H9 (cell line): ENCODE measurements at regions not wholly inside any gene's neighbourhood (a gene's known extent, or its start where the extent isn't known, plus 50 kb on each side); places are given as distances from the start of the nearest gene placed in this dataset.

Source experiments
- DNase-seq: peaks from one replicate; pipeline ENCODE4 v3.0.0-alpha.2; 2017
- H2AFZ ChIP-seq: one replicate; pipeline ENCODE4 v1.6.1; 2013; ENCODE audit warnings: mild to moderate bottlenecking, low read length, control low read depth, moderate library complexity
- H2AK5ac ChIP-seq: 2 replicates; pipeline ENCODE4 v1.6.1; 2013; ENCODE audit warnings: low read length, control low read depth, mixed read lengths; ENCODE audit not compliant: insufficient read length
- H2BK120ac ChIP-seq: one replicate; pipeline ENCODE4 v1.6.1; 2013; ENCODE audit warnings: low read depth, mild to moderate bottlenecking, low read length, control low read depth, inconsistent platforms; ENCODE audit not compliant: poor library complexity, severe bottlenecking
- H2BK12ac ChIP-seq: 2 replicates; pipeline ENCODE4 v1.6.1; 2013; ENCODE audit warnings: low read length, control low read depth, mixed read lengths, low read depth; ENCODE audit not compliant: insufficient read length
- H2BK15ac ChIP-seq: 2 replicates; pipeline ENCODE4 v1.6.1; 2013; ENCODE audit warnings: low read depth, low read length, control low read depth
- H2BK20ac ChIP-seq: one replicate; pipeline ENCODE4 v1.6.1; 2013; ENCODE audit warnings: low read depth, mild to moderate bottlenecking, low read length, control low read depth, inconsistent platforms; ENCODE audit not compliant: poor library complexity, severe bottlenecking
- H2BK5ac ChIP-seq: 2 replicates; pipeline ENCODE4 v1.6.1; 2013; ENCODE audit warnings: low read length, control low read depth, mixed read lengths; ENCODE audit not compliant: insufficient read length
- H3K14ac ChIP-seq: 2 replicates; pipeline ENCODE4 v1.6.1; 2013; ENCODE audit warnings: low read length, control low read depth; ENCODE audit not compliant: insufficient read depth
- H3K18ac ChIP-seq: 2 replicates; pipeline ENCODE4 v1.6.1; 2013; ENCODE audit warnings: low read depth, mild to moderate bottlenecking, mixed read lengths, low read length, control low read depth; ENCODE audit not compliant: insufficient read length
- H3K23ac ChIP-seq: 2 replicates; pipeline ENCODE4 v1.6.1; 2013; ENCODE audit warnings: low read length, control low read depth, mixed read lengths, low read depth; ENCODE audit not compliant: insufficient read length
- H3K23me2 ChIP-seq: 2 replicates; pipeline ENCODE4 v1.6.1; 2013; ENCODE audit warnings: low read depth, mild to moderate bottlenecking, mixed read lengths, low read length, control low read depth; ENCODE audit not compliant: insufficient read length, poor library complexity, severe bottlenecking
- H3K27ac ChIP-seq: 2 replicates; pipeline ENCODE4 v1.5.1; 2013; ENCODE audit warnings: low read length, control low read depth, mixed read lengths, low read depth; ENCODE audit not compliant: insufficient read length
- H3K27me3 ChIP-seq: 2 replicates; pipeline ENCODE4 v1.6.1; 2013; ENCODE audit warnings: low read length, control low read depth, inconsistent platforms; ENCODE audit not compliant: insufficient read depth
- H3K4ac ChIP-seq: 2 replicates; pipeline ENCODE4 v1.6.1; 2013; ENCODE audit warnings: low read depth, mild to moderate bottlenecking, control low read depth, inconsistent platforms, low read length, moderate library complexity
- H3K4me1 ChIP-seq: 2 replicates; pipeline ENCODE4 v1.6.1; 2013; ENCODE audit warnings: low read length, control low read depth, inconsistent platforms; ENCODE audit not compliant: insufficient read depth
- H3K4me2 ChIP-seq: 2 replicates; pipeline ENCODE4 v1.6.1; 2013; ENCODE audit warnings: low read length, control low read depth, mixed read lengths; ENCODE audit not compliant: insufficient read length, insufficient read depth
- H3K56ac ChIP-seq: 2 replicates; pipeline ENCODE4 v1.6.1; 2013; ENCODE audit warnings: low read depth, mild to moderate bottlenecking, mixed read lengths, low read length, control low read depth; ENCODE audit not compliant: insufficient read length
- H3K79me1 ChIP-seq: 2 replicates; pipeline ENCODE4 v1.6.1; 2013; ENCODE audit warnings: low read depth, mild to moderate bottlenecking, moderate library complexity, low read length, control low read depth, inconsistent platforms; ENCODE audit not compliant: insufficient read depth, poor library complexity, severe bottlenecking
- H3K79me2 ChIP-seq: 2 replicates; pipeline ENCODE4 v1.6.1; 2013; ENCODE audit warnings: low read length, control low read depth, inconsistent platforms; ENCODE audit not compliant: insufficient read depth
- H3K9ac ChIP-seq: 2 replicates; pipeline ENCODE4 v1.6.1; 2013; ENCODE audit warnings: low read length, control low read depth, mixed read lengths; ENCODE audit not compliant: insufficient read length; ENCODE audit errors: extremely low read depth
- H3K9me3 ChIP-seq: one replicate; pipeline ENCODE4 v1.6.1; 2013; ENCODE audit warnings: low read depth, low read length, inconsistent platforms; ENCODE audit not compliant: control insufficient read depth
- H3T11ph ChIP-seq: one replicate; pipeline ENCODE4 v1.6.1; 2013; ENCODE audit warnings: mild to moderate bottlenecking, low read length, control low read depth, inconsistent platforms
- H4K20me1 ChIP-seq: one replicate; pipeline ENCODE4 v1.6.1; 2013; ENCODE audit not compliant: control insufficient read depth, insufficient read length, insufficient read depth
- H4K5ac ChIP-seq: 2 replicates; pipeline ENCODE4 v1.6.1; 2013; ENCODE audit warnings: low read depth, mild to moderate bottlenecking, mixed read lengths, low read length, control low read depth; ENCODE audit not compliant: insufficient read length
- H4K8ac ChIP-seq: replicated peaks from 2 replicates; pipeline ENCODE4 v1.6.1; 2013; ENCODE audit warnings: low read length, control low read depth, mixed read lengths, low read depth; ENCODE audit not compliant: insufficient read length
- H4K91ac ChIP-seq: 2 replicates; pipeline ENCODE4 v1.6.1; 2013; ENCODE audit warnings: low read depth, mild to moderate bottlenecking, moderate library complexity, mixed read lengths, low read length, control low read depth; ENCODE audit not compliant: insufficient read length
- H3K27ac Mint-ChIP-seq, 3 experiments: 2 replicates in 2 of 3; 3 replicates in 1 of 3; pipeline ENCODE4 v1.8.0; 2020 to 2021; ENCODE audit warnings: mixed read lengths in 3 of 3, mild to moderate bottlenecking in 1 of 3, moderate library complexity in 1 of 3
- H3K27me3 Mint-ChIP-seq: 2 replicates; pipeline ENCODE4 v1.8.0; 2021; ENCODE audit warnings: low read depth, mild to moderate bottlenecking, moderate library complexity, mixed read lengths
- H3K36me3 Mint-ChIP-seq, 3 experiments: 2 replicates in 2 of 3; 3 replicates in 1 of 3; pipeline ENCODE4 v1.8.0; 2020 to 2021; ENCODE audit warnings: low read depth in 3 of 3, mixed read lengths in 3 of 3; ENCODE audit not compliant: insufficient read depth in 1 of 3
- H3K4me1 Mint-ChIP-seq, 2 experiments: 2 replicates each; pipeline ENCODE4 v1.8.0; 2020; ENCODE audit warnings: mixed read lengths in 2 of 2
- H3K4me3 Mint-ChIP-seq, 2 experiments: 2 replicates in 1 of 2; 3 replicates in 1 of 2; pipeline ENCODE4 v1.8.0; 2020 to 2021; ENCODE audit warnings: mild to moderate bottlenecking in 2 of 2, mixed read lengths in 2 of 2, moderate library complexity in 1 of 2
- H3K9me3 Mint-ChIP-seq, 2 experiments: 2 replicates in 1 of 2; 3 replicates in 1 of 2; pipeline ENCODE4 v1.8.0; 2020; ENCODE audit warnings: mild to moderate bottlenecking in 2 of 2, mixed read lengths in 2 of 2, moderate library complexity in 1 of 2
- WGBS: extraction: QIAGEN DNeasy Blood & Tissue Kit; methylation state at CpG from one replicate; pipeline ENCODE4 v1.1.7; 2013; ENCODE audit warnings: missing lambda C conversion rate, low lambda C conversion rate, mixed read lengths; ENCODE audit not compliant: insufficient read length; ENCODE audit errors: extremely low coverage; 5-methylcytosine and 5-hydroxymethylcytosine counted together
- TF ChIP-seq, protein P1 (sequence below): fragments of 200-600 bp; sonication (generic); conservative IDR thresholded peaks from 3 replicates; pipeline ENCODE4 v1.8.0; 2021; ENCODE audit warnings: antibody characterized with exemption, mild to moderate bottlenecking

DNA sequence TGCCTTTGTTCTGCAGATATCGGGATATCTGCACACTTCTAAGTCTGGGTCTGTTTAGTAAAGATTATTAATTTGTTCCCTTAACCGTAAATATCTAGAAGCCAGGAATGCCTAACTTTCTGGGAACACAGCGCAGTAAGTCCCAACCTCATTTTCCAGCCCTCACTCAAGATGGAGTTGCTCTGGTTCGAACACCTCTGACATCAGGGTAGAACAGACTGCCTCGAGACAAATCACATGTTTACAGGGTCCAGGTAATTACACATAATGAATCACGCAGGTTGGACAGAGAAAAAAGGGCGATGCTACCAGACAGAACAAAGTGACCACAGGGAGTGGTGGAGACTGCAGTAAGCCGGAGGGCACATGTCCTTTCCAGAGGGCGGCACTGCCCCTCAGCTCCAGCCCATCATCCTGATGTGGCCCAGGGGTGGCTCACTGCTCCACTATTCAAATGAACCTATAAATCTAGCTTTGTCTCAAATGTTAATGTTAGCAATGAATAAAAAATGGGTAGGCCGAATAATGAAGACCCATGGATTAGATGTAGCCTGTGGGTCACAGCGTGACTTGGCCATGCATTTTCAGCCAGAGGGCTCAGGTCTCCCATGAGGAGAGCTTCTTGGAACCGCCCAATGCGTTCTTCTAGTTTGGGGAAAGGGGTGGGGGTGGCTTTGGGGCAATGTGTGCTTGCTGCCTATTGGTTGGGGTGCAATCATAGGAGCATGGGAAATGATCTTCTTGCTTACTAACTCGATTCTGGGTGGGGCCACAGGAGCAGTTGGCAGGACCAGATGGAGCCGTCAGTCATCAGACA lies 159.0 kb upstream of the SFSWAP start:
- H3K4me2 ChIP-seq: no peak overlapping the region
- no peak overlapping the region for H2BK20ac ChIP-seq
- H2AK5ac ChIP-seq: no peak overlapping the region
- no peaks in the 10 kb centered on the region for H3K27me3 ChIP-seq
- no peak overlapping the region for H3T11ph ChIP-seq
- no peak overlapping the region for H3K4ac ChIP-seq
- Mint-ChIP-seq H3K4me1 (peaks cover 23 to 33% of the 10 kb centered on the region in 2 experiments), H3K9me3 (no peaks in the 10 kb centered on the region; a peak in 1 of 5 replicates), H3K4me3 (no peak overlapping the region), H3K27ac (peak overlapping the region in 1 of 3 experiments; percentile 66; a peak in 2 of 7 replicates), H3K36me3 (no peaks in the 10 kb centered on the region; a peak in 1 of 7 replicates), H3K27me3 (no peaks in the 10 kb centered on the region; the same call in none of the 2 replicates)
- H3K79me1 ChIP-seq: no peaks in the 10 kb centered on the region
- TF ChIP-seq, protein P1, sequence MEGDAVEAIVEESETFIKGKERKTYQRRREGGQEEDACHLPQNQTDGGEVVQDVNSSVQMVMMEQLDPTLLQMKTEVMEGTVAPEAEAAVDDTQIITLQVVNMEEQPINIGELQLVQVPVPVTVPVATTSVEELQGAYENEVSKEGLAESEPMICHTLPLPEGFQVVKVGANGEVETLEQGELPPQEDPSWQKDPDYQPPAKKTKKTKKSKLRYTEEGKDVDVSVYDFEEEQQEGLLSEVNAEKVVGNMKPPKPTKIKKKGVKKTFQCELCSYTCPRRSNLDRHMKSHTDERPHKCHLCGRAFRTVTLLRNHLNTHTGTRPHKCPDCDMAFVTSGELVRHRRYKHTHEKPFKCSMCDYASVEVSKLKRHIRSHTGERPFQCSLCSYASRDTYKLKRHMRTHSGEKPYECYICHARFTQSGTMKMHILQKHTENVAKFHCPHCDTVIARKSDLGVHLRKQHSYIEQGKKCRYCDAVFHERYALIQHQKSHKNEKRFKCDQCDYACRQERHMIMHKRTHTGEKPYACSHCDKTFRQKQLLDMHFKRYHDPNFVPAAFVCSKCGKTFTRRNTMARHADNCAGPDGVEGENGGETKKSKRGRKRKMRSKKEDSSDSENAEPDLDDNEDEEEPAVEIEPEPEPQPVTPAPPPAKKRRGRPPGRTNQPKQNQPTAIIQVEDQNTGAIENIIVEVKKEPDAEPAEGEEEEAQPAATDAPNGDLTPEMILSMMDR: no peak
- no peak overlapping the region for H4K5ac ChIP-seq
- H2BK12ac ChIP-seq: no peak overlapping the region
- no peak overlapping the region for H3K56ac ChIP-seq
- no peak overlapping the region for H3K14ac ChIP-seq
- no peaks in the 10 kb centered on the region for H4K20me1 ChIP-seq
- H2AFZ ChIP-seq: no peak overlapping the region
- no peak overlapping the region for H3K23ac ChIP-seq
- H3K23me2 ChIP-seq: no peaks in the 10 kb centered on the region
- H2BK120ac ChIP-seq: no peak overlapping the region
- WGBS: no CpG with 5 or more reads among the region's 15 CpGs
- no peaks in the 10 kb centered on the region for H3K79me2 ChIP-seq
- H4K91ac ChIP-seq: no peak overlapping the region
- H3K4me1 ChIP-seq: peaks cover 13% of the 10 kb centered on the region; the same call in 1 of the 2 replicates
- H4K8ac ChIP-seq: no peak overlapping the region
- H2BK5ac ChIP-seq: no peak overlapping the region
- H3K9ac ChIP-seq: no peak overlapping the region
- H3K18ac ChIP-seq: no peak overlapping the region
- no peak for DNase-seq
- no peaks in the 10 kb centered on the region for H3K9me3 ChIP-seq
- H2BK15ac ChIP-seq: no peak overlapping the region
- no peak overlapping the region for H3K27ac ChIP-seq
